Astrocyte (in vitro differentiated cells and primary cell): ENCODE measurements at regions not wholly inside any gene's neighbourhood (a gene's known extent, or its start where the extent isn't known, plus 50 kb on each side); places are given as distances from the start of the nearest gene placed in this dataset.

Source experiments
- DNase-seq: peaks from one replicate; pipeline ENCODE4 v3.0.0-alpha.2; 2010; ENCODE audit warnings: low read depth
- FAIRE-seq: peaks from 2 replicates; lab custom pipeline; 2011; peaks lifted over from hg19 to GRCh38; lab: Jason Lieb, UNC
- H2AFZ ChIP-seq: 2 replicates; pipeline ENCODE4 v1.6.0; 2012; ENCODE audit warnings: low read depth, low read length, inconsistent platforms
- H3K27ac ChIP-seq: 2 replicates; pipeline ENCODE4 v1.5.1; 2011; ENCODE audit warnings: low read depth, low read length, inconsistent platforms
- H3K27me3 ChIP-seq: 2 replicates; pipeline ENCODE4 v1.6.0; 2011; ENCODE audit warnings: low read length, inconsistent platforms; ENCODE audit not compliant: insufficient read depth
- H3K36me3 ChIP-seq: 2 replicates; pipeline ENCODE4 v1.5.1; 2011; ENCODE audit warnings: low read length, inconsistent platforms; ENCODE audit not compliant: insufficient read depth
- H3K4me1 ChIP-seq: 2 replicates; pipeline ENCODE4 v1.5.1; 2011; ENCODE audit warnings: low read length, inconsistent platforms; ENCODE audit not compliant: insufficient read depth
- H3K4me2 ChIP-seq: 2 replicates; pipeline ENCODE4 v1.6.0; 2012; ENCODE audit warnings: low read length, inconsistent platforms
- H3K4me3 ChIP-seq: 2 replicates; pipeline ENCODE4 v1.5.1; 2011; ENCODE audit warnings: low read depth, mild to moderate bottlenecking, low read length, inconsistent platforms; ENCODE audit not compliant: insufficient read depth
- H3K79me2 ChIP-seq: 2 replicates; pipeline ENCODE4 v1.6.0; 2012; ENCODE audit warnings: mild to moderate bottlenecking, low read length, inconsistent platforms; ENCODE audit not compliant: insufficient read depth
- H3K9ac ChIP-seq: 2 replicates; pipeline ENCODE4 v1.6.0; 2012; ENCODE audit warnings: mild to moderate bottlenecking, low read length, inconsistent platforms
- H3K9me3 ChIP-seq: 2 replicates; pipeline ENCODE4 v1.5.1; 2012; ENCODE audit warnings: low read depth, mild to moderate bottlenecking, low read length, inconsistent platforms; ENCODE audit not compliant: insufficient read depth
- H4K20me1 ChIP-seq: 2 replicates; pipeline ENCODE4 v1.6.0; 2012; ENCODE audit warnings: low read length, inconsistent platforms; ENCODE audit not compliant: insufficient read depth
- H3K27ac Mint-ChIP-seq: one replicate; pipeline ENCODE4 v1.8.0; 2021; ENCODE audit warnings: mild to moderate bottlenecking, mixed read lengths; ENCODE audit not compliant: unreplicated experiment
- H3K27me3 Mint-ChIP-seq: one replicate; pipeline ENCODE4 v1.8.0; 2021; ENCODE audit warnings: low read depth, mixed read lengths; ENCODE audit not compliant: unreplicated experiment
- H3K36me3 Mint-ChIP-seq: one replicate; pipeline ENCODE4 v1.8.0; 2021; ENCODE audit warnings: low read depth, mixed read lengths; ENCODE audit not compliant: unreplicated experiment
- H3K4me1 Mint-ChIP-seq: one replicate; pipeline ENCODE4 v1.8.0; 2021; ENCODE audit warnings: low read depth, mixed read lengths; ENCODE audit not compliant: unreplicated experiment
- H3K4me3 Mint-ChIP-seq: one replicate; pipeline ENCODE4 v1.8.0; 2021; ENCODE audit warnings: mild to moderate bottlenecking, moderate library complexity, mixed read lengths; ENCODE audit not compliant: unreplicated experiment
- H3K9me3 Mint-ChIP-seq: one replicate; pipeline ENCODE4 v1.8.0; 2021; ENCODE audit warnings: mild to moderate bottlenecking, mixed read lengths; ENCODE audit not compliant: unreplicated experiment
- CTCF ChIP-seq: IDR thresholded peaks from 2 replicates; pipeline ENCODE4 v1.5.1; 2011; ENCODE audit warnings: low read depth, mild to moderate bottlenecking, inconsistent platforms, low read length, moderate library complexity; ENCODE audit not compliant: insufficient read depth
- EZH2 ChIP-seq: IDR thresholded peaks from 2 replicates; pipeline ENCODE4 v1.6.1; 2012; ENCODE audit warnings: mild to moderate bottlenecking, low read length, inconsistent platforms; ENCODE audit not compliant: insufficient read depth

- FAIRE-seq: no peak
Observed at GRCh38 chr10:59012839-59013238, 163.6 kb upstream of the PHYHIPL start.

GRCh38 chr10:59016043-59016442, 160.4 kb upstream of the PHYHIPL start:
- Histone ChIP-seq H3K4me2 (no peak overlapping the region), H3K27ac (no peak overlapping the region), H3K4me1 (no peaks in the 10 kb centered on the region), H3K27me3 (no peaks in the 10 kb centered on the region), H4K20me1 (no peaks in the 10 kb centered on the region), H3K9me3 (no peaks in the 10 kb centered on the region), H2AFZ (no peak overlapping the region), H3K79me2 (no peaks in the 10 kb centered on the region), H3K36me3 (no peaks in the 10 kb centered on the region), H3K9ac (no peak overlapping the region), H3K4me3 (no peak overlapping the region)
- no peak overlapping the region for H3K27ac Mint-ChIP-seq
- no peaks in the 10 kb centered on the region for H3K36me3 Mint-ChIP-seq
- H3K27me3 Mint-ChIP-seq: no peaks in the 10 kb centered on the region
- no peak for FAIRE-seq
- H3K4me1 Mint-ChIP-seq: no peaks in the 10 kb centered on the region
- DNase-seq: no peak
- TF ChIP-seq EZH2: no peak
- TF ChIP-seq CTCF: no peak
- no peak overlapping the region for H3K4me3 Mint-ChIP-seq
- no peaks in the 10 kb centered on the region for H3K9me3 Mint-ChIP-seq

More at GRCh38 chr10:59012839-59013238, 163.6 kb upstream of the PHYHIPL start:
- no peak overlapping the region for H3K4me3 ChIP-seq
- no peak overlapping the region for H3K27ac ChIP-seq
- Mint-ChIP-seq H3K9me3 (no peaks in the 10 kb centered on the region), H3K27me3 (peaks cover 2% of the 10 kb centered on the region), H3K36me3 (no peaks in the 10 kb centered on the region), H3K4me3 (no peak overlapping the region), H3K27ac (no peak overlapping the region), H3K4me1 (no peaks in the 10 kb centered on the region)
- no peaks in the 10 kb centered on the region for H4K20me1 ChIP-seq
- TF ChIP-seq EZH2 (no peak), CTCF (no peak)
- H3K4me2 ChIP-seq: no peak overlapping the region
- no peak overlapping the region for H3K9ac ChIP-seq
- no peaks in the 10 kb centered on the region for H3K79me2 ChIP-seq
- H3K9me3 ChIP-seq: no peaks in the 10 kb centered on the region
- DNase-seq: no peak
- H3K4me1 ChIP-seq: no peaks in the 10 kb centered on the region
- H3K27me3 ChIP-seq: no peaks in the 10 kb centered on the region
- no peaks in the 10 kb centered on the region for H3K36me3 ChIP-seq
- H2AFZ ChIP-seq: no peak overlapping the region

- H3K27ac Mint-ChIP-seq: no peak overlapping the region
- TF ChIP-seq CTCF: no peak
- no peak for TF ChIP-seq EZH2
- H3K36me3 ChIP-seq: no peaks in the 10 kb centered on the region
- H3K4me1 ChIP-seq: no peaks in the 10 kb centered on the region
- H3K4me1 Mint-ChIP-seq: no peaks in the 10 kb centered on the region
- no peak overlapping the region for H3K4me2 ChIP-seq
- H3K27ac ChIP-seq: no peak overlapping the region
- H2AFZ ChIP-seq: peak overlapping the region; percentile 52
- H4K20me1 ChIP-seq: no peaks in the 10 kb centered on the region
- H3K9me3 ChIP-seq: no peaks in the 10 kb centered on the region
- no peak overlapping the region for H3K4me3 ChIP-seq
- no peaks in the 10 kb centered on the region for H3K79me2 ChIP-seq
- H3K36me3 Mint-ChIP-seq: no peaks in the 10 kb centered on the region
- no peak for DNase-seq
- H3K9ac ChIP-seq: no peak overlapping the region
- no peaks in the 10 kb centered on the region for H3K27me3 Mint-ChIP-seq
- FAIRE-seq: no peak
- H3K27me3 ChIP-seq: no peaks in the 10 kb centered on the region
- H3K4me3 Mint-ChIP-seq: no peak overlapping the region
- H3K9me3 Mint-ChIP-seq: no peaks in the 10 kb centered on the region
Observed at GRCh38 chr10:59018977-59019376, 157.5 kb upstream of the PHYHIPL start.
